Osteoblast (primary cell): ENCODE measurements at regions not wholly inside any gene's neighbourhood (a gene's known extent, or its start where the extent isn't known, plus 50 kb on each side); places are given as distances from the start of the nearest gene placed in this dataset. TPM values are rescaled to one million over a fixed set of nuclear protein-coding genes. Genes with fewer than 3 reads are reported as not detected.

Experiments
- DNase-seq: peaks from one replicate; pipeline ENCODE4 v3.0.0; 2011; ENCODE audit warnings: low spot score, mixed read lengths; ENCODE audit not compliant: insufficient read length; ENCODE audit errors: missing footprints
- H2AFZ ChIP-seq: 2 replicates; pipeline ENCODE4 v1.6.0; 2011; ENCODE audit warnings: mild to moderate bottlenecking, low read length
- H3K27ac ChIP-seq: 2 replicates; pipeline ENCODE4 v1.5.1; 2011; ENCODE audit warnings: mild to moderate bottlenecking, low read depth, low read length, moderate library complexity
- H3K27me3 ChIP-seq: 2 replicates; pipeline ENCODE4 v1.6.0; 2012; ENCODE audit warnings: mild to moderate bottlenecking, control low read depth, inconsistent platforms, low read length, moderate library complexity; ENCODE audit not compliant: insufficient read depth
- H3K36me3 ChIP-seq: 2 replicates; pipeline ENCODE4 v1.5.1; 2011; ENCODE audit warnings: mild to moderate bottlenecking, low read length, control low read depth, moderate library complexity; ENCODE audit not compliant: insufficient read depth
- H3K4me1 ChIP-seq: 2 replicates; pipeline ENCODE4 v1.5.1; 2011; ENCODE audit warnings: mild to moderate bottlenecking, low read length, control low read depth, moderate library complexity; ENCODE audit not compliant: insufficient read depth
- H3K4me2 ChIP-seq: 2 replicates; pipeline ENCODE4 v1.6.0; 2011; ENCODE audit warnings: mild to moderate bottlenecking, low read length; ENCODE audit not compliant: insufficient read depth
- H3K4me3 ChIP-seq: fragments of 200-600 bp; sonication (generic); 3 replicates; pipeline ENCODE4 v1.5.1; 2012; ENCODE audit warnings: mild to moderate bottlenecking, low read length, inconsistent platforms; ENCODE audit not compliant: insufficient read depth
- H3K79me2 ChIP-seq: 2 replicates; pipeline ENCODE4 v1.6.0; 2012; ENCODE audit warnings: mild to moderate bottlenecking, low read length, control low read depth, inconsistent platforms; ENCODE audit not compliant: insufficient read depth
- H3K9me3 ChIP-seq: 2 replicates; pipeline ENCODE4 v1.5.1; 2011; ENCODE audit warnings: low read depth, low read length, control low read depth
- H4K20me1 ChIP-seq: 2 replicates; pipeline ENCODE4 v1.6.0; 2012; ENCODE audit warnings: mild to moderate bottlenecking, low read length, control low read depth; ENCODE audit not compliant: insufficient read depth
- CTCF ChIP-seq: IDR thresholded peaks from 2 replicates; pipeline ENCODE4 v1.5.1; 2011; ENCODE audit warnings: mild to moderate bottlenecking, low read depth, low read length, moderate library complexity; ENCODE audit errors: extremely low read depth
- small RNA-seq: library from RNA; depleted of rRNA; stranded (forward); fragments of <200 nt; gene quantifications from one replicate; pipeline ENCODE3, GENCODE V24; 2012

GRCh38 chr1:233549917-233550316, 64.0 kb upstream of the KCNK1 start:
- no peak for DNase-seq
- H3K9me3 ChIP-seq: no peaks in the 10 kb centered on the region
- no peaks in the 10 kb centered on the region for H3K27me3 ChIP-seq
- no peak for TF ChIP-seq CTCF
- H4K20me1 ChIP-seq: no peaks in the 10 kb centered on the region
- H3K27ac ChIP-seq: no peak overlapping the region
- no peaks in the 10 kb centered on the region for H3K4me1 ChIP-seq
- no peaks in the 10 kb centered on the region for H3K79me2 ChIP-seq
- no peaks in the 10 kb centered on the region for H3K36me3 ChIP-seq
- no peak overlapping the region for H3K4me2 ChIP-seq
- H3K4me3 ChIP-seq: no peak overlapping the region
- no peak overlapping the region for H2AFZ ChIP-seq

- Histone ChIP-seq H3K27ac (no peak overlapping the region), H3K27me3 (no peaks in the 10 kb centered on the region), H3K79me2 (no peaks in the 10 kb centered on the region), H2AFZ (no peak overlapping the region), H4K20me1 (no peaks in the 10 kb centered on the region), H3K4me2 (no peak overlapping the region), H3K9me3 (no peaks in the 10 kb centered on the region), H3K36me3 (no peaks in the 10 kb centered on the region), H3K4me1 (no peaks in the 10 kb centered on the region), H3K4me3 (no peak overlapping the region)
- no peak for DNase-seq
- no peak for TF ChIP-seq CTCF
These were observed 59.9 kb upstream of the KCNK1 start for GRCh38 chr1:233554037-233554436.

GRCh38 chr1:233561708-233562426, 52.0 kb upstream of the KCNK1 start:
- TF ChIP-seq CTCF: no peak
- Histone ChIP-seq H3K4me1 (no peaks in the 10 kb centered on the region), H3K4me2 (no peak overlapping the region), H3K9me3 (peaks cover 4% of the 10 kb centered on the region), H3K27ac (no peak overlapping the region), H3K27me3 (no peaks in the 10 kb centered on the region), H3K36me3 (no peaks in the 10 kb centered on the region), H4K20me1 (no peaks in the 10 kb centered on the region), H3K4me3 (no peak overlapping the region), H3K79me2 (no peaks in the 10 kb centered on the region), H2AFZ (no peak overlapping the region)
- no peak for DNase-seq

Small RNA genes in the stretch of these regions (small RNA-seq; reads per million reads assigned to genes)
- gene RNU4-77P: not detected
